HCT116 (cell line): ENCODE measurements at regions not wholly inside any gene's neighbourhood (a gene's known extent, or its start where the extent isn't known, plus 50 kb on each side); places are given as distances from the start of the nearest gene placed in this dataset.

Experiments
- ATAC-seq: fragments of 200-7000 bp; cut with Tn5 transposase; 2 replicates; pipeline ENCODE4 v1.9.1; 2020; ENCODE audit warnings: mild to moderate bottlenecking, moderate library complexity
- BruUV-seq: library from RNA; stranded (reverse); fragments of 400-500 nt; replicated peaks from 2 replicates; lab custom pipeline; 2021; lab: Mats Ljungman, UMichigan
- CTCF ChIA-PET: fragments of 300-600 bp; sonication (Branson Sonifier 250); formaldehyde crosslinking; loops from one replicate; lab custom pipeline; 2021; ENCODE audit warnings: antibody characterized with exemption; lab: Charles Lee
- POLR2A ChIA-PET: fragments of 300-600, 350-600 bp; sonication (Branson Sonifier 250); formaldehyde crosslinking; loops from one replicate; lab custom pipeline; 2021; ENCODE audit warnings: antibody characterized with exemption; lab: Charles Lee
- RAD21 ChIA-PET, 2 experiments: fragments of 300-600 bp; sonication (Branson Sonifier 250); formaldehyde crosslinking; loops; one replicate each; lab custom pipeline; 2023; ENCODE audit warnings: low total read pairs in 2 of 2; ENCODE audit not compliant: uncharacterized antibody in 2 of 2, unreplicated experiment in 2 of 2, low non-redundant PET in 1 of 2; lab: Charles Lee
- DNase-seq: peaks from one replicate; pipeline ENCODE4 v3.0.0-alpha.2; 2010; ENCODE audit warnings: low read depth, low spot score
- H2AFZ ChIP-seq: fragments of 200-600 bp; shearing (Covaris generic), sonication (generic); 2 replicates; pipeline ENCODE4 v1.6.1; 2017; ENCODE audit warnings: low read depth, mixed run types, mixed read lengths, antibody characterized with exemption, low read length; ENCODE audit not compliant: poor library complexity, severe bottlenecking
- H3K27ac ChIP-seq: 2 replicates; pipeline ENCODE4 v1.5.1; 2012; ENCODE audit warnings: low read depth, low read length
- H3K27me3 ChIP-seq: fragments of 200-600 bp; sonication (generic); 2 replicates; pipeline ENCODE4 v1.6.1; 2016; ENCODE audit warnings: mixed run types, low read length, mixed read lengths; ENCODE audit not compliant: insufficient read depth
- H3K36me3 ChIP-seq, 2 experiments: fragments of 200-500 bp in 1 of 2; fragments of 200-600 bp in 1 of 2; sonication (Bioruptor generic) in 1 of 2; sonication (generic) in 1 of 2; 2 replicates each; pipeline versions ENCODE4 v1.5.1 to v1.6.1; 2014 to 2016; ENCODE audit warnings: low read length in 2 of 2, inconsistent platforms in 1 of 2, mixed read lengths in 1 of 2, mixed run types in 1 of 2; ENCODE audit not compliant: insufficient read depth in 2 of 2, control insufficient read depth in 1 of 2
- H3K4me1 ChIP-seq, 2 experiments: fragments of 200-600 bp in 1 of 2; sonication (generic) in 1 of 2; 2 replicates each; pipeline versions ENCODE4 v1.5.1 to v1.6.1; 2012 to 2017; ENCODE audit warnings: low read length in 2 of 2, inconsistent platforms in 1 of 2, mild to moderate bottlenecking in 1 of 2, mixed read lengths in 1 of 2, mixed run types in 1 of 2, moderate library complexity in 1 of 2; ENCODE audit not compliant: insufficient read depth in 2 of 2, control insufficient read depth in 1 of 2
- H3K4me2 ChIP-seq: fragments of 200-600 bp; sonication (generic); 2 replicates; pipeline ENCODE4 v1.6.1; 2017; ENCODE audit warnings: mixed run types, low read length, mixed read lengths
- H3K4me3 ChIP-seq, 2 experiments: fragments of 200-600 bp in 1 of 2; sonication (generic) in 1 of 2; replicated peaks in 1 of 2; 2 replicates each; pipeline ENCODE4 v1.5.1; 2011 to 2016; ENCODE audit warnings: low read length in 2 of 2, control low read depth in 1 of 2, low read depth in 1 of 2, mild to moderate bottlenecking in 1 of 2, mixed read lengths in 1 of 2, mixed run types in 1 of 2
- H3K79me2 ChIP-seq: fragments of 200-600 bp; sonication (generic); 2 replicates; pipeline ENCODE4 v1.6.1; 2017; ENCODE audit warnings: mild to moderate bottlenecking, mixed run types, low read length, moderate library complexity, mixed read lengths; ENCODE audit not compliant: insufficient read depth
- H3K9ac ChIP-seq: fragments of 200-600 bp; sonication (generic); 2 replicates; pipeline ENCODE4 v1.6.1; 2016; ENCODE audit warnings: low read length, mixed read lengths
- H3K9me2 ChIP-seq: fragments of 200-600 bp; sonication (generic), shearing (Covaris generic); 2 replicates; pipeline ENCODE4 v1.6.1; 2017; ENCODE audit warnings: mixed run types, mild to moderate bottlenecking, moderate library complexity; ENCODE audit not compliant: insufficient read depth
- H3K9me3 ChIP-seq, 2 experiments: fragments of 200-500 bp in 1 of 2; fragments of 200-600 bp in 1 of 2; sonication (Bioruptor generic) in 1 of 2; sonication (generic) in 1 of 2; 2 replicates each; pipeline ENCODE4 v1.6.1; 2014 to 2017; ENCODE audit warnings: low read length in 2 of 2, mixed read lengths in 2 of 2, inconsistent platforms in 1 of 2, low read depth in 1 of 2, mild to moderate bottlenecking in 1 of 2, mixed run types in 1 of 2, moderate library complexity in 1 of 2; ENCODE audit not compliant: control insufficient read depth in 1 of 2, insufficient read depth in 1 of 2
- H4K20me1 ChIP-seq: fragments of 200-600 bp; sonication (generic), shearing (Covaris generic); 2 replicates; pipeline ENCODE4 v1.6.1; 2017; ENCODE audit warnings: mixed run types, mild to moderate bottlenecking, moderate library complexity; ENCODE audit not compliant: insufficient read depth
- CEBPB ChIP-seq: IDR thresholded peaks from 2 replicates; pipeline ENCODE4 v1.6.1; 2012; ENCODE audit warnings: low read depth
- ELF1 ChIP-seq: IDR thresholded peaks from 2 replicates; pipeline ENCODE4 v1.6.1; 2012; ENCODE audit warnings: low read depth, borderline replicate concordance
- JUND ChIP-seq: IDR thresholded peaks from 2 replicates; pipeline ENCODE4 v1.6.1; 2012
- MAX ChIP-seq: IDR thresholded peaks from 2 replicates; pipeline ENCODE4 v1.6.1; 2012
- POLR2A ChIP-seq: IDR thresholded peaks from 2 replicates; pipeline ENCODE4 v1.7.0; 2011; ENCODE audit warnings: borderline replicate concordance; ENCODE audit not compliant: insufficient read depth, insufficient read length; ENCODE audit errors: extremely low read depth
- SIN3A ChIP-seq: IDR thresholded peaks from 2 replicates; pipeline ENCODE4 v1.6.1; 2012; ENCODE audit warnings: low read depth
- TCF7L2 ChIP-seq: IDR thresholded peaks from 2 replicates; pipeline ENCODE4 v1.7.0; 2011; ENCODE audit warnings: borderline replicate concordance, inconsistent platforms; ENCODE audit not compliant: insufficient read depth, insufficient read length; ENCODE audit errors: extremely low read depth
- ZBTB33 ChIP-seq: IDR thresholded peaks from 2 replicates; pipeline ENCODE4 v1.6.1; 2011; ENCODE audit warnings: mild to moderate bottlenecking, low read length, moderate library complexity; ENCODE audit not compliant: insufficient replicate concordance; ENCODE audit errors: extremely low read depth
- ZFX ChIP-seq: fragments of 450-650 bp; IDR thresholded peaks from 2 replicates; pipeline ENCODE4 v1.6.1; 2017
- ZNF274 ChIP-seq: fragments of 200-500 bp; sonication (Bioruptor generic); IDR thresholded peaks from 2 replicates; pipeline ENCODE4 v1.6.1; 2014; ENCODE audit warnings: mild to moderate bottlenecking, low read depth, low read length, inconsistent platforms
- intact Hi-C: fragments of 100-400 bp; cut with micrococcal nuclease; formaldehyde crosslinking; loops from 2 replicates; pipeline ENCODE4 v1.10.0; 2022
- TF ChIP-seq, protein P1 (sequence below): IDR thresholded peaks from 2 replicates; pipeline ENCODE4 v1.6.1; 2012; ENCODE audit warnings: low read depth
- TF ChIP-seq, protein P2 (sequence below): IDR thresholded peaks from 2 replicates; pipeline ENCODE4 v1.6.1; 2012

DNA sequence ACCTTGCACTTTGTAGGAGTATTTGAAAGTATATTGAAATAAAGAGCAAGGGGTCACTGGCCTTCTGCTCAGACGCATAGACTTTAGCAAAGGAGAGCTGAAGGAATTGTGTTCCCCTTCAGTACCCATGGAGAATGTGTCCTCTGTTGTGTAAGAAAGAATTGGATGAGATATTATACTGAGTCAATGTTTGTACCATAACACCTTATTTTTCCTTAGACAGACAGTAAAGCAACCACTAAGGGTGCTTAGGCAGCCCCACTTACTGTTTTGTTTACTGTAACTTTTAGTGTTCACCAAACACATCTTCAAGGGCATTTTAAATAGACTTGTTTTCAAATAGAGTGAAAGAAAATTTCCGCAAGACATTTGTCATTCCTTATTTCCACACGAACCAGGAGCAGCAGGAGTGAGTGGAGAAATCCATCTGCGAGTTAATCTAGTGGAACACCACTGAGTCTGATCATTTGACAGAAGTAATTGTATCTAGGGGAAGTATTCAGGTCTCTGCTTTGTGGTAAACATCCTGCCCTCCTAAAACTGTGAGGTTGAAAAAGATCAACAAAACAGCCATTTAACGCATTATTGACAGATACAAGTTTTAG, 89.5 kb downstream of the SLIT2 start:
- no peak overlapping the region for H2AFZ ChIP-seq
- H3K9ac ChIP-seq, result no peak overlapping the region
- ATAC-seq, result no peak
- intact Hi-C loops, result no loop called here
- no TSS peak for BruUV-seq
- no peak overlapping the region for H3K27ac ChIP-seq
- H3K4me3 ChIP-seq, result no peak overlapping the region
- H4K20me1 ChIP-seq, result no peaks in the 10 kb centered on the region
- H3K9me2 ChIP-seq, result no peaks in the 10 kb centered on the region
- no peaks in the 10 kb centered on the region for H3K36me3 ChIP-seq
- no peak for TF ChIP-seq ZBTB33
- TF ChIP-seq ZFX, result no peak
- TF ChIP-seq SIN3A, result no peak
- no peak for TF ChIP-seq POLR2A
- no peak for TF ChIP-seq CEBPB
- no peak for TF ChIP-seq MAX
- no peak for TF ChIP-seq JUND
- RAD21 ChIA-PET, result no interaction called here
- H3K9me3 ChIP-seq, result no peaks in the 10 kb centered on the region
- no peaks in the 10 kb centered on the region for H3K79me2 ChIP-seq
- no peak for DNase-seq
- POLR2A ChIA-PET, result no interaction called here
- no peaks in the 10 kb centered on the region for H3K4me1 ChIP-seq
- CTCF ChIA-PET, result no interaction called here
- no peak overlapping the region for H3K4me2 ChIP-seq
- H3K27me3 ChIP-seq, result 0 out of 2 replicates have a peak, but pooled peaks cover 10% of the 10 kb centered on the region

- Histone ChIP-seq H3K4me1 (no peaks in the 10 kb centered on the region), H4K20me1 (no peaks in the 10 kb centered on the region), H3K27ac (no peak overlapping the region), H3K9ac (no peak overlapping the region), H3K9me3 (no peaks in the 10 kb centered on the region), H3K79me2 (no peaks in the 10 kb centered on the region), H3K9me2 (no peaks in the 10 kb centered on the region), H3K36me3 (no peaks in the 10 kb centered on the region), H3K27me3 (peaks cover 7% of the 10 kb centered on the region; the same call in 1 of the 2 replicates), H3K4me3 (no peak overlapping the region), H3K4me2 (no peak overlapping the region), H2AFZ (no peak overlapping the region)
- no peak for ATAC-seq
- RAD21 ChIA-PET, result no interaction called here
- DNase-seq, result no peak
- BruUV-seq, result no TSS peak
- CTCF ChIA-PET, result no interaction called here
- intact Hi-C loops, result no loop called here
- POLR2A ChIA-PET, result no interaction called here
- no peak for TF ChIP-seq CEBPB
- TF ChIP-seq, protein P1, sequence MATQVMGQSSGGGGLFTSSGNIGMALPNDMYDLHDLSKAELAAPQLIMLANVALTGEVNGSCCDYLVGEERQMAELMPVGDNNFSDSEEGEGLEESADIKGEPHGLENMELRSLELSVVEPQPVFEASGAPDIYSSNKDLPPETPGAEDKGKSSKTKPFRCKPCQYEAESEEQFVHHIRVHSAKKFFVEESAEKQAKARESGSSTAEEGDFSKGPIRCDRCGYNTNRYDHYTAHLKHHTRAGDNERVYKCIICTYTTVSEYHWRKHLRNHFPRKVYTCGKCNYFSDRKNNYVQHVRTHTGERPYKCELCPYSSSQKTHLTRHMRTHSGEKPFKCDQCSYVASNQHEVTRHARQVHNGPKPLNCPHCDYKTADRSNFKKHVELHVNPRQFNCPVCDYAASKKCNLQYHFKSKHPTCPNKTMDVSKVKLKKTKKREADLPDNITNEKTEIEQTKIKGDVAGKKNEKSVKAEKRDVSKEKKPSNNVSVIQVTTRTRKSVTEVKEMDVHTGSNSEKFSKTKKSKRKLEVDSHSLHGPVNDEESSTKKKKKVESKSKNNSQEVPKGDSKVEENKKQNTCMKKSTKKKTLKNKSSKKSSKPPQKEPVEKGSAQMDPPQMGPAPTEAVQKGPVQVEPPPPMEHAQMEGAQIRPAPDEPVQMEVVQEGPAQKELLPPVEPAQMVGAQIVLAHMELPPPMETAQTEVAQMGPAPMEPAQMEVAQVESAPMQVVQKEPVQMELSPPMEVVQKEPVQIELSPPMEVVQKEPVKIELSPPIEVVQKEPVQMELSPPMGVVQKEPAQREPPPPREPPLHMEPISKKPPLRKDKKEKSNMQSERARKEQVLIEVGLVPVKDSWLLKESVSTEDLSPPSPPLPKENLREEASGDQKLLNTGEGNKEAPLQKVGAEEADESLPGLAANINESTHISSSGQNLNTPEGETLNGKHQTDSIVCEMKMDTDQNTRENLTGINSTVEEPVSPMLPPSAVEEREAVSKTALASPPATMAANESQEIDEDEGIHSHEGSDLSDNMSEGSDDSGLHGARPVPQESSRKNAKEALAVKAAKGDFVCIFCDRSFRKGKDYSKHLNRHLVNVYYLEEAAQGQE, result no peak
- no peak for TF ChIP-seq TCF7L2
- TF ChIP-seq ZBTB33, result no peak
- TF ChIP-seq, protein P2, sequence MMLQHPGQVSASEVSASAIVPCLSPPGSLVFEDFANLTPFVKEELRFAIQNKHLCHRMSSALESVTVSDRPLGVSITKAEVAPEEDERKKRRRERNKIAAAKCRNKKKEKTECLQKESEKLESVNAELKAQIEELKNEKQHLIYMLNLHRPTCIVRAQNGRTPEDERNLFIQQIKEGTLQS, result no peak
- TF ChIP-seq ELF1, result no peak
- TF ChIP-seq ZFX, result no peak
- no peak for TF ChIP-seq ZNF274
Observed at GRCh38 chr4:20347531-20347930, 95.8 kb downstream of the SLIT2 start.
